ENCODE measurements at regions not wholly inside any gene's neighbourhood (a gene's known extent, or its start where the extent isn't known, plus 50 kb on each side); places are given as distances from the start of the nearest gene placed in this dataset.

DNA sequence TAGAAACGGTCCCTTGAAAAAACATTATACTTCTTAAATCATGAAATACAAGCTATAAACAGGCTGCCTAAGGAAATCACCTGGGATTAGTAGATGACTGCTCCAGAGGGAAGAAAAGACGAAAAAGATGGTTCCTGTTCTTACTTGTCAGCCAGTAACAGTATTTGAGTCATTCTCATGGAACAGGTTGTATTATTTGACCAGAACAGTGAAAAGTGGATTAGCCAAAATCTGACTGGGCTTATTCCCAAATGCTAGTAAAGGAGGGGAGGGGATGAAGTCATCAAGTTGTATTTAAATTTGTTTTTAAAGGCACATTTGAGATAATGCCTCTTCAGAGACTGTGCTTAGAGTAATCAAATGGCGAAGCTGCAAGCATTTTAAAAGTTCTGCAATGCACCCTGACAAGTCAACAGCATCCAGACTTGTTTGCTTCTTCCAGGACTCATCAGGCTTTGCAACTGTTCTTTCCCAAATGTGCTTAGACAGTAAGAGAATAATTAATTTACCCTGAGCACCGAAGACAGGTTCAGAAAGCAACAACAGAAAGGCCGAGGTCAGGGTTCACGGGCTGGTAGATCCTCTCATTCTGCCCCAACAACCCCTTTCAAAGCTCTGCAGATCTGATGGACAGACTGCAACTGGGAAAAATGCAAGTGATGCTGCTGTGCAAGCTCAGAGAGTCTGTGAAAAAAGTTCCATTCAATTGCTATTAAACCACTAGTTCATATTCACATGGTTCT is 800.6 kb downstream of the KCTD16 start:
- TF ChIP-seq POLR2A (IDR thresholded peaks at IDR 0.05; ENCODE audit: low read length) = no peak
- no peak for TF ChIP-seq GATA1 (IDR thresholded peaks at IDR 0.05; ENCODE audit: low read depth, low read length)
- no peak for DNase-seq

DNA sequence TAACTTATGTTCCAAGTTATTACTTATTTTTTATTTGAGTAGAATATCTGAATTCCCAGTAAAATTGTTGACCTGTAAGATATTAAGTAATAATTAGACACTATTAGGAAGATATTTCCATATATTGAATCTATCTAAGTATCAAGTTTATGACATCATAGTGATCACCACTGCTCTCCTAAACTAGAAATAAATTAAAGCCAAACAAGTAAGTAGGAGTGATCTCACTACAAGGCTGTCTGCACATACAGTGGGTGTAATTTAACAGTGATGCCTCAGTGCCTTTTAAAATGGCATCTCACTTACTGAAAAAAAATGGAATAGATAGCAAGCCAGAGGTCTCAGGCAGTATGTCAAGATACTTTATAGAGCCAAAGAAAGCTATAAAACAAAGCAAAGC is 789.6 kb downstream of the KCTD16 start:
- TF ChIP-seq GATA1 (IDR thresholded peaks at IDR 0.05; ENCODE audit: low read depth, low read length) (no peak), POLR2A (IDR thresholded peaks at IDR 0.05; ENCODE audit: low read length) (no peak)
- no peak for DNase-seq

GRCh38 chr5:144958002-144958401 is 787.3 kb downstream of the KCTD16 start:
- TF ChIP-seq GATA1 (IDR thresholded peaks at IDR 0.05; ENCODE audit: low read depth, low read length) (no peak), POLR2A (IDR thresholded peaks at IDR 0.05; ENCODE audit: low read length) (no peak)
- no peak for DNase-seq

DNA sequence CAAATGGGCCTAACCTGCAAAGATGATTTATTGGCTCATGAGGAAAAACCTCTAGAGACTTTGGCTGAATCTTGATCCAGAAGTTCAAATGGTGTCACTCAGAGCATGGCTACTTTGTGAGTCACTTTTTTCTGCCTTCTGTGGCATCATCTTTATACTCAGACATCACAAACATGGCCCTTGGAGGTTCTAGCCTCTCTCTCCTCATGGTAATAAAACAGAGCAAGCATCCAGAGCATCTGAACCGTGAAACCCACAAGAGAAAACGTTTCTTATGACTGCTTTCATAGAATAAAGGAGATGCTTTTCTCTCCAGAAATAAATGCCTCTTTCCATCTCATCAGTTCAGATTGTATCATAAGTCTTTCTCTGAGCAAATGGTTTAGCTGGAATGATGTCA is 780.3 kb downstream of the KCTD16 start:
- TF ChIP-seq POLR2A (IDR thresholded peaks at IDR 0.05; ENCODE audit: low read length) = no peak
- TF ChIP-seq GATA1 (IDR thresholded peaks at IDR 0.05; ENCODE audit: low read depth, low read length) = no peak
- no peak for DNase-seq

DNA sequence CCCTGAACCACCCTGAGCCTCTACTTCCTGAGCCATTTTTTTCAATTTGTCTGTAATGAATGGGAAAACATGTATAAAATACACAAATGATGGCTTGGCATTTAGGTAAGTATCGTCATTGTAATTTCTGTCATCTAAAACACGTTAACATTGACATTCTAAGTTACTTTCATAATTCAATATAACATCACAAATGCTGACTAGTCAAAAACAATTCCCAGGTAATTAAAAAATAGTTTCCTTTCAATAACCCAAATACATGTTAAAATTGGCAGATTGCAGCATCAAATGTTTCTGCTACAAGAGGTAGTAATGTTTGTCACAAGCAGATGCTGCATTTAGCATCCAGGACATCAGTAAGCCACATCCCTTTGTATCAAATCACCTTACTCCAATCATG is 776.4 kb downstream of the KCTD16 start:
- TF ChIP-seq GATA1 (IDR thresholded peaks at IDR 0.05; ENCODE audit: low read depth, low read length) (no peak), POLR2A (IDR thresholded peaks at IDR 0.05; ENCODE audit: low read length) (no peak)
- DNase-seq = no peak

DNA sequence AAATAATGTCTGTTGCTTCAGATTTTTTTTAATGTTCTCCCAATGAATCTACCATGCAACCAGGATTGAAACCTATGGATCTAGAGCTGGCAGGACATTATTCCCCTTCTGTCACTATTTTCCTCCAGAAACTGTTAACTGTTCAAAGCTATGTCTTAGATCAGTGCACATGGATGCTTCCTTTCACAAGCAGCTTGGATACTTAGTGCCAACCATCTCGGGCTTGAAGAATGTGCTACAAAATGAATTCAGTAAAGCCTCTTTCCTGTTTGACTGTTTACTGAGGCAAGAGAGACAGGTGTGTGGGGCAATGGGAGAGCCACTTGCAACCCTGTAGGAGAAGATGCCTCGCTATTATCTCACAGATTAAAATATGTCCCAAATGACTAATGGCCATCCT is 774.8 kb downstream of the KCTD16 start:
- no peak for DNase-seq

DNA sequence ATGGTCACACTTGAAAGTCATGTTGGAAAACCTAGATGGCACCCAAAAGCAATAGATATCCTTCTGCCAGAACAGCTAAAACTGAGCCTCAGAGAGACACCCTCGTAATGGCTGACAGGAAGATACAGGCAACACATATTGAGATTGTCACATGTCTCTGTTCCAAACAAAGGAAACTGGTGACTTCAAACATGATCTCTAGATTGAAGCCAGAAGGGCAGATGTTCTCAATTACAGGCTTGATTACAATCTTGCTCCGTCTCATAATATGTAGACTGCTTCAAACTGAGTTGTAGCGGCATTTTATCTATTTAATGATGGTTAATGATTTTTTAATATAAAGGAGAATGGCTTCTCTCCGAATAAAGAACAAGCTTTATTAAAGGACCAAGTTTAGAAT is 774.3 kb downstream of the KCTD16 start:
- DNase-seq = no peak
- TF ChIP-seq GATA1 (IDR thresholded peaks at IDR 0.05; ENCODE audit: low read depth, low read length) (no peak), POLR2A (IDR thresholded peaks at IDR 0.05; ENCODE audit: low read length) (no peak)

More for the DNA sequence above, 774.8 kb downstream of the KCTD16 start:
- TF ChIP-seq POLR2A (IDR thresholded peaks at IDR 0.05; ENCODE audit: low read length) (no peak), GATA1 (IDR thresholded peaks at IDR 0.05; ENCODE audit: low read depth, low read length) (no peak)

- no peak for DNase-seq
Measured at GRCh38 chr5:144941004-144941403, 770.3 kb downstream of the KCTD16 start.

GRCh38 chr5:144918371-144918770 is 747.7 kb downstream of the KCTD16 start:
- no peak for TF ChIP-seq GATA1 (IDR thresholded peaks at IDR 0.05; ENCODE audit: low read depth, low read length)
- TF ChIP-seq POLR2A (IDR thresholded peaks at IDR 0.05; ENCODE audit: low read length) = no peak

More at GRCh38 chr5:144941004-144941403, 770.3 kb downstream of the KCTD16 start:
- no peak for TF ChIP-seq POLR2A (IDR thresholded peaks at IDR 0.05; ENCODE audit: low read length)
- no peak for TF ChIP-seq GATA1 (IDR thresholded peaks at IDR 0.05; ENCODE audit: low read depth, low read length)

DNA sequence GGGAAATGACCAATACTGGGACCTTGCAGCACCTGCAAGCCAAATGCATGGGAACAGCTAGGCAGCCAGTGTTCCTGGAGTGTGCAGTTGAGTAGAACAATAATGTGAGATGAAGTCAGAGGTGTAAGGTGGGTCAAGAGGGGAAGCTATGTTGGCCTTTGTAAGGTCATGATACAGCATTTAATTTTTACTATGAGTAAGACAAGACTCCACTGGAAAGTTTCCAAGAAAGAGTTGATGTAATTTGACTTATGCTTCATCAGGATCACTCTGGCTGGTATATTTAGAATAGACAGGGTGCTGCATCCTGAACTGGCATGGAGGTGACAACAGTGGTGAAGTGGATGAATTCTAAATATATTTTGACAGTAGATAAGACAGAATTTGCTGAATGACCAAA is 744.8 kb downstream of the KCTD16 start:
- DNase-seq = no peak
- TF ChIP-seq GATA1 (IDR thresholded peaks at IDR 0.05; ENCODE audit: low read depth, low read length) (no peak), POLR2A (IDR thresholded peaks at IDR 0.05; ENCODE audit: low read length) (no peak)

More at GRCh38 chr5:144918371-144918770, 747.7 kb downstream of the KCTD16 start:
- no peak for DNase-seq

- TF ChIP-seq POLR2A (IDR thresholded peaks at IDR 0.05; ENCODE audit: low read length) (no peak), GATA1 (IDR thresholded peaks at IDR 0.05; ENCODE audit: low read depth, low read length) (no peak)
- DNase-seq = no peak
Measured at GRCh38 chr5:144913661-144914060, 743.0 kb downstream of the KCTD16 start.

DNA sequence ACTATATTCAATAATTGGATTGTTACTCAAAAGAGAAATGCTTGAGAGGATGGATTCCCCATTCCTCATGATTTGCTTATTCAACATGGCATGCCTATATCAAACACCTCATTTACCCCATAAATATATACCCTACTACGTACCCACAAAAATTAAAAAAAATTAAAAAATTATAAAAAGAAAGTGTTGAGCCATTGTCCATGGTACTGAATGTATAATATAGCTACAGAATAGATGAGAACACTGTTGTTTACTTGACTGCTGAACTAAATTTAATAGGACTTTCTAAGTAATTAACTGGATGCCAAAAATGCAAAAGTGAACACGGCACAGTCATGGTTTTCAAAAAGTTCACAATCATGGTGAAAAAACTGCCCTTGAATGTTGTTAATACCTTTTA is 725.8 kb downstream of the KCTD16 start:
- no peak for DNase-seq
- TF ChIP-seq GATA1 (IDR thresholded peaks at IDR 0.05; ENCODE audit: low read depth, low read length) (no peak), POLR2A (IDR thresholded peaks at IDR 0.05; ENCODE audit: low read length) (no peak)

DNA sequence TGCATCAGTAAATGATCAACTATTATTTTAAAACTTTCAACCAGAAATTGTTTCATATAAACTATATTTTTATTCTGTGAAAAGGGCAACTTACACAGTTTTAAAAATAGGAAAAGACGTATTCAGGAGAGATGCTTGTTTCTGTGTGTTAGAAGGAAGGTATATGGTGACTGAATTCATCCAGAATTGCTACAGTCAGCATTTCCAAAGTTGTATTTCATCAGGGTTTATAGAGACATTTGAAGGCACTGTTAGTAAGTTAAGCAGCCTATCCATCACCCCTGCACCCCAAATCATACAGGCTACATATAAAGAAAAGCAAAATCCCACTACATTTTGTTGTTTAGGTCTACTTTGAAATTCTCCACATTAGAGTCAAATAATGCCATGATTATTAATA is 716.0 kb downstream of the KCTD16 start:
- DNase-seq = no peak

GRCh38 chr5:144882739-144883283 is 712.1 kb downstream of the KCTD16 start:
- no peak for TF ChIP-seq POLR2A (IDR thresholded peaks at IDR 0.05; ENCODE audit: low read length)
- no peak for TF ChIP-seq GATA1 (IDR thresholded peaks at IDR 0.05; ENCODE audit: low read depth, low read length)
- no peak for DNase-seq

More for the DNA sequence above, 716.0 kb downstream of the KCTD16 start:
- TF ChIP-seq POLR2A (IDR thresholded peaks at IDR 0.05; ENCODE audit: low read length) (no peak), GATA1 (IDR thresholded peaks at IDR 0.05; ENCODE audit: low read depth, low read length) (no peak)

DNA sequence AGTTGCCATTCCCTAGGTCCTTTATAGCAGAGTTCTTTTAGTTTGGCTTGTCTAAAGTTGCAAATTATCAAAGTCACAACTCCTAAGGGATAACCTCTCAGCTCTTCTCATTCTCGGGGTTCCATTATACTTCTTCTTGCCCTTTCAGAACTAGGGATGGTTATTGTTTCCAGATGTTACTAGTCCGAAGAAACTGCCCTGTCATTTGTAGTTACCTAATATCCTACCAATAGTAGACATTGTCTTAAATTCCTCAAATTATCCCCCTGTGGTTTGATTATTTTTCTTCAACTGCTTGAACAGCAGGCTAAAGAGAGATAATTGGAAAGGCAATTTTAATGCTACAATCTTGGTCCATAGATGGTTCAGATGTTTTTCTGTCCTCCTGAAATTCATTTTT is 709.8 kb downstream of the KCTD16 start:
- TF ChIP-seq GATA1 (IDR thresholded peaks at IDR 0.05; ENCODE audit: low read depth, low read length) = no peak
- no peak for TF ChIP-seq POLR2A (IDR thresholded peaks at IDR 0.05; ENCODE audit: low read length)
- no peak for DNase-seq
